ENCODE measurements at regions not wholly inside any gene's neighbourhood (a gene's known extent, or its start where the extent isn't known, plus 50 kb on each side); places are given as distances from the start of the nearest gene placed in this dataset.

DNA sequence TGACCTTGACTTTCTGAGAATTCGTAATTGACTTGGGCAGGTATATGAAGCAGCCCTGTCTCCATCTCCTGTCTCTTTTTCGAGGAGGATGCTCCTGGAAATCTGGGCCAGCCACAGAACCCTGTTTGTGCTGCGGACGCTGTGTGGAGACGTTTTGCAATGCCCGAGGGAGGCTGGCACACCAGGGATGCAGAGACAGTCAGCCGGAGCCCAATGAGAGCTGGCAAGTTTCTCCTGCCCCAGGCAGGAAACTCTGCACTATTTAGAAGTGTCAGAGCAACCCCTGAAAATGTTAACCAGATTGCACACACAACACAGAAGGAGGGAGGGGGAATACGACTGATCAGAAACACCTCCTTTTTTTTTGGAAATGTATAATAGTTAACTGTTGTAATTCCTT is 103.2 kb upstream of the DYRK2 start:
- no peak overlapping the region for H2AFZ ChIP-seq (ENCODE audit: low read length)
- H3K18ac ChIP-seq (ENCODE audit: insufficient read length, low read depth, low read length) = no peak overlapping the region
- H4K91ac ChIP-seq (ENCODE audit: insufficient read length, low read depth, low read length) = no peak overlapping the region
- no peaks in the 10 kb centered on the region for H3K9me3 ChIP-seq (ENCODE audit: control insufficient read depth, low read depth, low read length)
- no peaks in the 10 kb centered on the region for H4K20me1 ChIP-seq (ENCODE audit: control insufficient read depth, insufficient read depth, insufficient read length)
- no peak overlapping the region for H3K27ac Mint-ChIP-seq
- no peaks in the 10 kb centered on the region for H3K4me1 ChIP-seq (ENCODE audit: insufficient read depth, low read length)
- H3K27me3 Mint-ChIP-seq (ENCODE audit: low read depth) = no peaks in the 10 kb centered on the region
- H3K9me3 Mint-ChIP-seq = no peaks in the 10 kb centered on the region; a peak in 1 of 5 replicates
- H4K8ac ChIP-seq (replicated peaks; ENCODE audit: insufficient read length, low read depth, low read length) = no peak overlapping the region
- H2AK5ac ChIP-seq (ENCODE audit: insufficient read length, low read length) = no peak overlapping the region
- no CpG with 5 or more reads among the region's 8 CpGs for WGBS (ENCODE audit: extremely low coverage, insufficient read length, low lambda C conversion rate)
- TF ChIP-seq, protein P1, sequence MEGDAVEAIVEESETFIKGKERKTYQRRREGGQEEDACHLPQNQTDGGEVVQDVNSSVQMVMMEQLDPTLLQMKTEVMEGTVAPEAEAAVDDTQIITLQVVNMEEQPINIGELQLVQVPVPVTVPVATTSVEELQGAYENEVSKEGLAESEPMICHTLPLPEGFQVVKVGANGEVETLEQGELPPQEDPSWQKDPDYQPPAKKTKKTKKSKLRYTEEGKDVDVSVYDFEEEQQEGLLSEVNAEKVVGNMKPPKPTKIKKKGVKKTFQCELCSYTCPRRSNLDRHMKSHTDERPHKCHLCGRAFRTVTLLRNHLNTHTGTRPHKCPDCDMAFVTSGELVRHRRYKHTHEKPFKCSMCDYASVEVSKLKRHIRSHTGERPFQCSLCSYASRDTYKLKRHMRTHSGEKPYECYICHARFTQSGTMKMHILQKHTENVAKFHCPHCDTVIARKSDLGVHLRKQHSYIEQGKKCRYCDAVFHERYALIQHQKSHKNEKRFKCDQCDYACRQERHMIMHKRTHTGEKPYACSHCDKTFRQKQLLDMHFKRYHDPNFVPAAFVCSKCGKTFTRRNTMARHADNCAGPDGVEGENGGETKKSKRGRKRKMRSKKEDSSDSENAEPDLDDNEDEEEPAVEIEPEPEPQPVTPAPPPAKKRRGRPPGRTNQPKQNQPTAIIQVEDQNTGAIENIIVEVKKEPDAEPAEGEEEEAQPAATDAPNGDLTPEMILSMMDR (conservative IDR thresholded peaks at IDR 0.05) = no peak
- no peak overlapping the region for H3K4me3 Mint-ChIP-seq
- no peaks in the 10 kb centered on the region for H3K23me2 ChIP-seq (ENCODE audit: insufficient read length, low read depth, low read length, poor library complexity, severe bottlenecking)
- no peak overlapping the region for H2BK5ac ChIP-seq (ENCODE audit: insufficient read length, low read length)
- no peak overlapping the region for H3K9ac ChIP-seq (ENCODE audit: extremely low read depth, insufficient read length, low read length)
- no peaks in the 10 kb centered on the region for H3K79me1 ChIP-seq (ENCODE audit: insufficient read depth, low read depth, low read length, poor library complexity, severe bottlenecking)
- H3K4ac ChIP-seq (ENCODE audit: low read depth, low read length) = no peak overlapping the region
- DNase-seq = no peak
- no peak overlapping the region for H2BK20ac ChIP-seq (ENCODE audit: low read depth, low read length, poor library complexity, severe bottlenecking)
- H3K27me3 ChIP-seq (ENCODE audit: insufficient read depth, low read length) = no peaks in the 10 kb centered on the region
- H3K4me1 Mint-ChIP-seq = peaks cover 3% of the 10 kb centered on the region in 2 experiments; a peak in 3 of 4 replicates
- H4K5ac ChIP-seq (ENCODE audit: insufficient read length, low read depth, low read length) = no peak overlapping the region
- no peaks in the 10 kb centered on the region for H3K36me3 Mint-ChIP-seq (ENCODE audit: insufficient read depth in 1 of 3, low read depth in 3 of 3)
- no peak overlapping the region for H2BK15ac ChIP-seq (ENCODE audit: low read depth, low read length)
- H3K27ac ChIP-seq (ENCODE audit: insufficient read length, low read depth, low read length) = no peak overlapping the region
- no peak overlapping the region for H2BK120ac ChIP-seq (ENCODE audit: low read depth, low read length, poor library complexity, severe bottlenecking)
- H3K14ac ChIP-seq (ENCODE audit: insufficient read depth, low read length) = no peak overlapping the region
- no peak overlapping the region for H3K56ac ChIP-seq (ENCODE audit: insufficient read length, low read depth, low read length)
- no peak overlapping the region for H2BK12ac ChIP-seq (ENCODE audit: insufficient read length, low read depth, low read length)
- no peak overlapping the region for H3T11ph ChIP-seq (ENCODE audit: low read length)
- no peak overlapping the region for H3K23ac ChIP-seq (ENCODE audit: insufficient read length, low read depth, low read length)
- no peaks in the 10 kb centered on the region for H3K79me2 ChIP-seq (ENCODE audit: insufficient read depth, low read length)
- no peak overlapping the region for H3K4me2 ChIP-seq (ENCODE audit: insufficient read depth, insufficient read length, low read length)
